Esophagus squamous epithelium (tissue), 5 donors: ENCODE measurements at regions not wholly inside any gene's neighbourhood (a gene's known extent, or its start where the extent isn't known, plus 50 kb on each side); places are given as distances from the start of the nearest gene placed in this dataset.

Experiments
- DNase-seq: peaks from one replicate; lab custom pipeline; 2025; lab: John Stamatoyannopoulos, UW
- H3K27ac ChIP-seq, 4 donors: fragments of 200-600 bp; sonication (generic); one replicate each; pipeline ENCODE4 v1.5.1; 2016 to 2019; ENCODE audit warnings: mild to moderate bottlenecking in 1 of 4
- H3K27me3 ChIP-seq, 4 donors: fragments of 200-600 bp; sonication (generic); 1 replicate in 3 of 4; 2 replicates in 1 of 4; pipeline versions ENCODE4 v1.5.1 to v1.6.0; 2017 to 2021; ENCODE audit warnings: antibody characterized with exemption in 1 of 4
- H3K36me3 ChIP-seq, 3 donors: fragments of 200-600 bp; sonication (generic); one replicate each; pipeline ENCODE4 v1.5.1; 2016 to 2019
- H3K4me1 ChIP-seq, 3 donors: fragments of 200-600 bp; sonication (generic); one replicate each; pipeline ENCODE4 v1.5.1; 2017 to 2019
- H3K4me3 ChIP-seq, 4 donors: fragments of 200-600 bp; sonication (generic); 1 replicate in 3 of 4; 2 replicates in 1 of 4; pipeline ENCODE4 v1.5.1; 2016 to 2019; ENCODE audit warnings: mild to moderate bottlenecking in 2 of 4, moderate library complexity in 1 of 4
- H3K9me3 ChIP-seq, 3 donors: fragments of 200-600 bp; sonication (generic); one replicate each; pipeline ENCODE4 v1.5.1; 2016 to 2019
- CTCF ChIP-seq, 6 experiments: fragments of 450-650 bp in 4 of 6; fragments of 200-600 bp in 2 of 6; sonication (generic) in 2 of 6; IDR thresholded peaks; one replicate each; pipeline ENCODE4 v1.5.1; 2016 to 2019; ENCODE audit warnings: antibody characterized with exemption in 6 of 6, mild to moderate bottlenecking in 4 of 6, moderate library complexity in 4 of 6
- POLR2A ChIP-seq, 4 donors: fragments of 450-650 bp; IDR thresholded peaks; one replicate each; pipeline ENCODE4 v1.6.1; 2017; ENCODE audit warnings: antibody characterized with exemption in 4 of 4, mild to moderate bottlenecking in 4 of 4, moderate library complexity in 3 of 4
- WGBS, 2 donors: methylation state at CpG; one replicate each; pipeline ENCODE4 v1.1.5; 2018; 5-methylcytosine and 5-hydroxymethylcytosine counted together
- intact Hi-C: fragments of 100-400 bp; cut with DNase I; formaldehyde crosslinking; loops from one replicate; pipeline ENCODE4 v1.15.0; 2022
- donor health status: DM: yes; HTN: yes; CAD: no.

GRCh38 chr16:72422308-72422897 is 250.4 kb upstream of the PMFBP1 start:
- no peak overlapping the region for H3K27ac ChIP-seq
- no peaks in the 10 kb centered on the region for H3K4me1 ChIP-seq
- no peak overlapping the region for H3K4me3 ChIP-seq
- peaks cover 0 to 6% (median 0%) of the 10 kb centered on the region in 3 donors for H3K36me3 ChIP-seq
- 73 to 79% methylated on average over 1 of the region's 1 CpG for WGBS, 2 donors
- peaks cover 0 to 25% (median 5%) of the 10 kb centered on the region in 3 donors for H3K9me3 ChIP-seq
- intact Hi-C loops: no loop called here
- TF ChIP-seq CTCF (IDR thresholded peaks at IDR 0.05) (no peak), POLR2A (IDR thresholded peaks at IDR 0.05) (no peak)
- DNase-seq: no peak
- H3K27me3 ChIP-seq: no peaks in the 10 kb centered on the region

- Histone ChIP-seq H3K36me3 (no peaks in the 10 kb centered on the region), H3K4me3 (no peak overlapping the region), H3K27me3 (no peaks in the 10 kb centered on the region), H3K9me3 (peaks cover 0 to 19% (median 5%) of the 10 kb centered on the region in 3 donors), H3K4me1 (no peaks in the 10 kb centered on the region), H3K27ac (no peak overlapping the region)
- TF ChIP-seq CTCF (IDR thresholded peaks at IDR 0.05): no peak
- TF ChIP-seq POLR2A (IDR thresholded peaks at IDR 0.05): no peak
- WGBS, 2 donors: 94 to 95% methylated on average over 4 of the region's 4 CpGs
- intact Hi-C loops: no loop called here
- DNase-seq: no peak
Observed at GRCh38 chr16:72419638-72420037, 247.7 kb upstream of the PMFBP1 start.

GRCh38 chr16:72415379-72415778 is 243.4 kb upstream of the PMFBP1 start:
- peaks cover 0 to 7% (median 0%) of the 10 kb centered on the region in 3 donors for H3K9me3 ChIP-seq
- DNase-seq: no peak
- intact Hi-C loops: no loop called here
- no peak overlapping the region for H3K27ac ChIP-seq
- TF ChIP-seq CTCF (IDR thresholded peaks at IDR 0.05) (no peak), POLR2A (IDR thresholded peaks at IDR 0.05) (no peak)
- no peaks in the 10 kb centered on the region for H3K36me3 ChIP-seq
- H3K27me3 ChIP-seq: no peaks in the 10 kb centered on the region
- 81 to 95% methylated on average over 1 of the region's 1 CpG for WGBS, 2 donors
- no peaks in the 10 kb centered on the region for H3K4me1 ChIP-seq
- no peak overlapping the region for H3K4me3 ChIP-seq

GRCh38 chr16:72410492-72410891 is 238.5 kb upstream of the PMFBP1 start:
- Histone ChIP-seq H3K4me1 (no peaks in the 10 kb centered on the region), H3K4me3 (no peak overlapping the region), H3K27ac (no peak overlapping the region), H3K9me3 (no peaks in the 10 kb centered on the region), H3K27me3 (no peaks in the 10 kb centered on the region), H3K36me3 (no peaks in the 10 kb centered on the region)
- intact Hi-C loops: no loop called here
- TF ChIP-seq CTCF (IDR thresholded peaks at IDR 0.05): no peak
- no peak for TF ChIP-seq POLR2A (IDR thresholded peaks at IDR 0.05)
- DNase-seq: no peak
- WGBS, 2 donors: 55 to 70% methylated on average over 2 of the region's 2 CpGs

- intact Hi-C loops: no loop called here
- Histone ChIP-seq H3K4me3 (no peak overlapping the region), H3K36me3 (no peaks in the 10 kb centered on the region), H3K9me3 (no peaks in the 10 kb centered on the region), H3K4me1 (no peaks in the 10 kb centered on the region), H3K27ac (no peak overlapping the region), H3K27me3 (no peaks in the 10 kb centered on the region)
- no peak for TF ChIP-seq POLR2A (IDR thresholded peaks at IDR 0.05)
- TF ChIP-seq CTCF (IDR thresholded peaks at IDR 0.05): no peak
- WGBS, 2 donors: 56 to 70% methylated on average over 3 of the region's 3 CpGs
- no peak for DNase-seq
Observed at GRCh38 chr16:72409423-72409822, 237.5 kb upstream of the PMFBP1 start.
